ENCODE measurements at regions not wholly inside any gene's neighbourhood (a gene's known extent, or its start where the extent isn't known, plus 50 kb on each side); places are given as distances from the start of the nearest gene placed in this dataset.

DNA sequence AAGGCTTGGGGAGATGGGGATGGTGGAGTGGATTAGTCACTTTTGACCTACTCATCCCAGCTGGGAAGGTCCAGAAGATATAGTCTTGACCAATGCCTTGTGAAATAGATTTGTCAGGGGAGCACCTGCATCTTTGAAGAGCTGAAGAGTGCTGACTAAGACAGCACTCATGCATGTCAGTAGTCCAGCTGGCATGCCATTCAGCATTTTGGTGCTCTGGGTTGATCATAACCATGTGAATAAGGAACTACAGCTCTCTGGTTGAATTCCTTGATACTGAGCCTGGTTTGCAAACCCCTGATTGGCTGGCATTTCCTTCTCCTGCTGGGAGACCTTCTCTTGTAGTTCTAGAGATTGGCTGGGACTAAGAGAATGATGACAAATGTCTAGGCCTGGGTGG lies 106.8 kb upstream of the ALX4 start:
- TF ChIP-seq, protein P1, sequence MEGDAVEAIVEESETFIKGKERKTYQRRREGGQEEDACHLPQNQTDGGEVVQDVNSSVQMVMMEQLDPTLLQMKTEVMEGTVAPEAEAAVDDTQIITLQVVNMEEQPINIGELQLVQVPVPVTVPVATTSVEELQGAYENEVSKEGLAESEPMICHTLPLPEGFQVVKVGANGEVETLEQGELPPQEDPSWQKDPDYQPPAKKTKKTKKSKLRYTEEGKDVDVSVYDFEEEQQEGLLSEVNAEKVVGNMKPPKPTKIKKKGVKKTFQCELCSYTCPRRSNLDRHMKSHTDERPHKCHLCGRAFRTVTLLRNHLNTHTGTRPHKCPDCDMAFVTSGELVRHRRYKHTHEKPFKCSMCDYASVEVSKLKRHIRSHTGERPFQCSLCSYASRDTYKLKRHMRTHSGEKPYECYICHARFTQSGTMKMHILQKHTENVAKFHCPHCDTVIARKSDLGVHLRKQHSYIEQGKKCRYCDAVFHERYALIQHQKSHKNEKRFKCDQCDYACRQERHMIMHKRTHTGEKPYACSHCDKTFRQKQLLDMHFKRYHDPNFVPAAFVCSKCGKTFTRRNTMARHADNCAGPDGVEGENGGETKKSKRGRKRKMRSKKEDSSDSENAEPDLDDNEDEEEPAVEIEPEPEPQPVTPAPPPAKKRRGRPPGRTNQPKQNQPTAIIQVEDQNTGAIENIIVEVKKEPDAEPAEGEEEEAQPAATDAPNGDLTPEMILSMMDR (IDR thresholded peaks at IDR 0.05) = no peak
- TF ChIP-seq EP300 (IDR thresholded peaks at IDR 0.05) = no peak

Measured in suprapubic skin (tissue), 3 donors.